OCI-LY7 (cell line): ENCODE measurements at regions not wholly inside any gene's neighbourhood (a gene's known extent, or its start where the extent isn't known, plus 50 kb on each side); places are given as distances from the start of the nearest gene placed in this dataset.
A peak's percentile ranks its signal among the peaks of the same experiment; 100 is the strongest.

Experiments
- EZH2phosphoT487 ChIP-seq: fragments of 200-600 bp; sonication (generic); IDR thresholded peaks from 2 replicates; pipeline ENCODE4 v1.6.1; 2018; ENCODE audit warnings: low read depth, borderline replicate concordance, mild to moderate bottlenecking, mixed run types, antibody characterized with exemption, low read length, moderate library complexity, mixed read lengths
- TF ChIP-seq, protein P1 (sequence below): fragments of 200-600 bp; sonication (generic); conservative IDR thresholded peaks from 2 replicates; pipeline ENCODE4 v1.5.1; 2014; ENCODE audit warnings: mild to moderate bottlenecking, antibody characterized with exemption, low read length, moderate library complexity, mixed read lengths

GRCh38 chr4:89598602-89599001 lies 238.4 kb downstream of the SNCA start:
- TF ChIP-seq, protein P1, sequence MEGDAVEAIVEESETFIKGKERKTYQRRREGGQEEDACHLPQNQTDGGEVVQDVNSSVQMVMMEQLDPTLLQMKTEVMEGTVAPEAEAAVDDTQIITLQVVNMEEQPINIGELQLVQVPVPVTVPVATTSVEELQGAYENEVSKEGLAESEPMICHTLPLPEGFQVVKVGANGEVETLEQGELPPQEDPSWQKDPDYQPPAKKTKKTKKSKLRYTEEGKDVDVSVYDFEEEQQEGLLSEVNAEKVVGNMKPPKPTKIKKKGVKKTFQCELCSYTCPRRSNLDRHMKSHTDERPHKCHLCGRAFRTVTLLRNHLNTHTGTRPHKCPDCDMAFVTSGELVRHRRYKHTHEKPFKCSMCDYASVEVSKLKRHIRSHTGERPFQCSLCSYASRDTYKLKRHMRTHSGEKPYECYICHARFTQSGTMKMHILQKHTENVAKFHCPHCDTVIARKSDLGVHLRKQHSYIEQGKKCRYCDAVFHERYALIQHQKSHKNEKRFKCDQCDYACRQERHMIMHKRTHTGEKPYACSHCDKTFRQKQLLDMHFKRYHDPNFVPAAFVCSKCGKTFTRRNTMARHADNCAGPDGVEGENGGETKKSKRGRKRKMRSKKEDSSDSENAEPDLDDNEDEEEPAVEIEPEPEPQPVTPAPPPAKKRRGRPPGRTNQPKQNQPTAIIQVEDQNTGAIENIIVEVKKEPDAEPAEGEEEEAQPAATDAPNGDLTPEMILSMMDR = peak; percentile 61
- no peak for TF ChIP-seq EZH2phosphoT487
